ENCODE measurements at regions not wholly inside any gene's neighbourhood (a gene's known extent, or its start where the extent isn't known, plus 50 kb on each side); places are given as distances from the start of the nearest gene placed in this dataset.

GRCh38 chr16:13291591-13292333, 390.4 kb downstream of the SHISA9 start:
- DNase-seq (ENCODE audit: low read depth in 2 of 2) = no peak

GRCh38 chr16:13296206-13296605, 394.8 kb downstream of the SHISA9 start:
- DNase-seq (ENCODE audit: low read depth in 2 of 2) = no peak

- DNase-seq (ENCODE audit: low read depth in 2 of 2) = no peak
These were observed 397.3 kb downstream of the SHISA9 start for GRCh38 chr16:13298666-13299065.

- no peak for DNase-seq (ENCODE audit: low read depth in 2 of 2)
These were observed 398.9 kb downstream of the SHISA9 start for GRCh38 chr16:13300066-13300840.

- DNase-seq (ENCODE audit: low read depth in 2 of 2) = no peak
These were observed 403.8 kb downstream of the SHISA9 start for GRCh38 chr16:13305019-13305755.

GRCh38 chr16:13306161-13306995, 405.0 kb downstream of the SHISA9 start:
- DNase-seq (ENCODE audit: low read depth in 2 of 2) = no peak

GRCh38 chr16:13307255-13307654, 405.9 kb downstream of the SHISA9 start:
- DNase-seq (ENCODE audit: low read depth in 2 of 2) = no peak

- no peak for DNase-seq (ENCODE audit: low read depth in 2 of 2)
These were observed 406.5 kb downstream of the SHISA9 start for GRCh38 chr16:13307851-13308250.

- no peak for DNase-seq (ENCODE audit: low read depth in 2 of 2)
These were observed 410.7 kb downstream of the SHISA9 start for GRCh38 chr16:13312063-13312462.

- DNase-seq (ENCODE audit: low read depth in 2 of 2) = no peak
These were observed 412.0 kb downstream of the SHISA9 start for GRCh38 chr16:13313351-13313750.

- no peak for DNase-seq (ENCODE audit: low read depth in 2 of 2)
These were observed 413.2 kb downstream of the SHISA9 start for GRCh38 chr16:13314633-13315032.

GRCh38 chr16:13315642-13316427, 414.4 kb downstream of the SHISA9 start:
- no peak for DNase-seq (ENCODE audit: low read depth in 2 of 2)

GRCh38 chr16:13322336-13322735, 420.9 kb downstream of the SHISA9 start:
- DNase-seq (ENCODE audit: low read depth in 2 of 2) = no peak

- no peak for DNase-seq (ENCODE audit: low read depth in 2 of 2)
These were observed 423.5 kb downstream of the SHISA9 start for GRCh38 chr16:13324851-13325250.

- no peak for DNase-seq (ENCODE audit: low read depth in 2 of 2)
These were observed 424.0 kb downstream of the SHISA9 start for GRCh38 chr16:13325396-13325795.

GRCh38 chr16:13331918-13332317, 430.5 kb downstream of the SHISA9 start:
- no peak for DNase-seq (ENCODE audit: low read depth in 2 of 2)

- DNase-seq (ENCODE audit: low read depth in 2 of 2) = no peak
These were observed 431.4 kb downstream of the SHISA9 start for GRCh38 chr16:13332713-13333255.

GRCh38 chr16:13333336-13333735, 431.9 kb downstream of the SHISA9 start:
- DNase-seq (ENCODE audit: low read depth in 2 of 2) = no peak

GRCh38 chr16:13335879-13336278, 434.5 kb downstream of the SHISA9 start:
- no peak for DNase-seq (ENCODE audit: low read depth in 2 of 2)

- DNase-seq (ENCODE audit: low read depth in 2 of 2) = no peak
These were observed 434.9 kb downstream of the SHISA9 start for GRCh38 chr16:13336335-13336734.
